Tibial nerve (tissue), 3 donors: ENCODE measurements at regions not wholly inside any gene's neighbourhood (a gene's known extent, or its start where the extent isn't known, plus 50 kb on each side); places are given as distances from the start of the nearest gene placed in this dataset.
"Not testable (repeated sequence)": the region's sequence is repeated elsewhere in the genome, so short reads cannot be mapped to it uniquely, and the experiment has no call there.

Experiments used
- CTCF ChIP-seq, 5 experiments: fragments of 200-600 bp in 3 of 5; fragments of 450-650 bp in 2 of 5; sonication (generic) in 3 of 5; IDR thresholded peaks; one replicate each; pipeline ENCODE4 v1.5.1; 2016 to 2019; ENCODE audit warnings: antibody characterized with exemption in 5 of 5, mild to moderate bottlenecking in 3 of 5, moderate library complexity in 2 of 5
- POLR2A ChIP-seq, 2 donors: fragments of 450-650 bp; IDR thresholded peaks; one replicate each; pipeline ENCODE4 v1.6.1; 2017; ENCODE audit warnings: antibody characterized with exemption in 2 of 2, mild to moderate bottlenecking in 2 of 2, moderate library complexity in 2 of 2

DNA sequence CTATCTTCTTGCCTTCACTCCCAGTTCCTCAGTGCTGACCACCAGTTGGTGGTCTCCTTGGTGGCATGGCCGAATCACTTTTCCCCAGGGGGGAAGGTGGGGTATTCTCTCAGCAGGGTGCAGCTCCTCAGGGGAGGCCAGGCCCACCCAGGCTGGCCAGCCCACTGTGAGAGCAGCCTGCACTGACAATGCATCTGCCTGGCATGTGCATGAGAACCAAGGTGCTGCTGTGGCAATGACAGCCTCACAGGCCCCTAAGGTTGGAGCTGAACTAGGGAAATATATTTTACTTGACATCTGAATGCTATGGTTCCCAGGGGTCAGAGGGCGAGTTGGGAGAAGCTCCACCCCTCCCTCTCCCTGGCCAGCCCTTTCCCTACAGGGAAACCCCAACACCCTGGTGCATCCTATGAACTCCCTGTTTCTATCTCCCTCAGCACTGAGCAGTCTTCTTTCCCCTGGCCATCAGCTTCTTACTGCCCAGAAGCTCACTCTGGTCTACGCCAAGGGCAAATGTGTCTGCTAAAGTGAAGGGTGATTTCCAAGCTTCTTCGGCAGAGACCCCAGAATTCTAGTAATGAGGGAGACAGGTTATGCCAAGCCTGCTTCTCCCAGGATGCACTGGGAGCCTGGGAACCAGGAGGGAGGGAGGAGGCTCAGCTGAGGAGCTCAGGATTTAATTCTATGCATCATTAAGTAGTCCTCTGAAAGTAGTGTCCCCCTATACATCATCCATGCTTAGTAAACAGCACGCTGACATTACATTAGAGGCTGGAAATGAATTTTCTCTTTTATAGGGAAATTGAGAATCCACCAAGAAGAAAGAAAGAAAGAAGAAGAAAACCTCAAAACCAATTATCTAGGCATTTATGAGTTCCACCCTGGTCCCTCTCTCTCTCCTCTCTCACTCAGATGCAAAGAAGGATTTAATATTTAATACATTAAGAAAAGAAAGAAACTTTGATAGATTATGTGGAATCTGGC lies 107.7 kb downstream of the TRIM43 start:
- TF ChIP-seq CTCF, POLR2A (IDR thresholded peaks at IDR 0.05): not testable (repeated sequence)
